Myocyte (in vitro differentiated cells): ENCODE measurements at regions not wholly inside any gene's neighbourhood (a gene's known extent, or its start where the extent isn't known, plus 50 kb on each side); places are given as distances from the start of the nearest gene placed in this dataset.

ENCODE experiments used
- DNase-seq: peaks from one replicate; pipeline ENCODE4 v3.0.0-alpha.2; 2012; ENCODE audit warnings: low read depth

GRCh38 chr5:171676286-171676944 lies 109.2 kb upstream of the SMIM23 start:
- DNase-seq: no peak

GRCh38 chr5:171678646-171679045 lies 107.0 kb upstream of the SMIM23 start:
- no peak for DNase-seq

GRCh38 chr5:171680485-171680884 lies 105.1 kb upstream of the SMIM23 start:
- no peak for DNase-seq

GRCh38 chr5:171681061-171681460 lies 104.6 kb upstream of the SMIM23 start:
- DNase-seq: no peak

GRCh38 chr5:171681677-171682076 lies 103.9 kb upstream of the SMIM23 start:
- DNase-seq: no peak

- DNase-seq: no peak
Observed at GRCh38 chr5:171682801-171683200, 102.8 kb upstream of the SMIM23 start.

GRCh38 chr5:171684169-171684568 lies 101.4 kb upstream of the SMIM23 start:
- DNase-seq: no peak

- DNase-seq: no peak
Observed at GRCh38 chr5:171688696-171689495, 96.7 kb upstream of the SMIM23 start.

- no peak for DNase-seq
Observed at GRCh38 chr5:171689853-171690417, 95.7 kb upstream of the SMIM23 start.

GRCh38 chr5:171692107-171692506 lies 93.5 kb upstream of the SMIM23 start:
- DNase-seq: no peak

- no peak for DNase-seq
Observed at GRCh38 chr5:171692936-171693335, 92.7 kb upstream of the SMIM23 start.

- DNase-seq: no peak
Observed at GRCh38 chr5:171693412-171693811, 92.2 kb upstream of the SMIM23 start.

GRCh38 chr5:171695804-171696203 lies 89.8 kb upstream of the SMIM23 start:
- no peak for DNase-seq

GRCh38 chr5:171697221-171698102 lies 88.2 kb upstream of the SMIM23 start:
- DNase-seq: no peak

- DNase-seq: no peak
Observed at GRCh38 chr5:171700318-171700912, 85.2 kb upstream of the SMIM23 start.

- no peak for DNase-seq
Observed at GRCh38 chr5:171701100-171701541, 84.5 kb upstream of the SMIM23 start.

GRCh38 chr5:171702135-171702770 lies 83.4 kb upstream of the SMIM23 start:
- DNase-seq: no peak

GRCh38 chr5:171703146-171703545 lies 82.5 kb upstream of the SMIM23 start:
- no peak for DNase-seq

- DNase-seq: no peak
Observed at GRCh38 chr5:171705036-171705435, 80.6 kb upstream of the SMIM23 start.

GRCh38 chr5:171705830-171706468 lies 79.7 kb upstream of the SMIM23 start:
- DNase-seq: no peak
